HCT116 (cell line): ENCODE measurements at regions not wholly inside any gene's neighbourhood (a gene's known extent, or its start where the extent isn't known, plus 50 kb on each side); places are given as distances from the start of the nearest gene placed in this dataset.

Source experiments
- ATAC-seq: fragments of 200-7000 bp; cut with Tn5 transposase; 2 replicates; pipeline ENCODE4 v1.9.1; 2020; ENCODE audit warnings: mild to moderate bottlenecking, moderate library complexity
- BruUV-seq: library from RNA; stranded (reverse); fragments of 400-500 nt; replicated peaks from 2 replicates; lab custom pipeline; 2021; lab: Mats Ljungman, UMichigan
- CTCF ChIA-PET: fragments of 300-600 bp; sonication (Branson Sonifier 250); formaldehyde crosslinking; loops from one replicate; lab custom pipeline; 2021; ENCODE audit warnings: antibody characterized with exemption; lab: Charles Lee
- POLR2A ChIA-PET: fragments of 300-600, 350-600 bp; sonication (Branson Sonifier 250); formaldehyde crosslinking; loops from one replicate; lab custom pipeline; 2021; ENCODE audit warnings: antibody characterized with exemption; lab: Charles Lee
- RAD21 ChIA-PET, 2 experiments: fragments of 300-600 bp; sonication (Branson Sonifier 250); formaldehyde crosslinking; loops; one replicate each; lab custom pipeline; 2023; ENCODE audit warnings: low total read pairs in 2 of 2; ENCODE audit not compliant: uncharacterized antibody in 2 of 2, unreplicated experiment in 2 of 2, low non-redundant PET in 1 of 2; lab: Charles Lee
- DNase-seq: peaks from one replicate; pipeline ENCODE4 v3.0.0-alpha.2; 2010; ENCODE audit warnings: low read depth, low spot score
- H2AFZ ChIP-seq: fragments of 200-600 bp; shearing (Covaris generic), sonication (generic); 2 replicates; pipeline ENCODE4 v1.6.1; 2017; ENCODE audit warnings: low read depth, mixed run types, mixed read lengths, antibody characterized with exemption, low read length; ENCODE audit not compliant: poor library complexity, severe bottlenecking
- H3K27ac ChIP-seq: 2 replicates; pipeline ENCODE4 v1.5.1; 2012; ENCODE audit warnings: low read depth, low read length
- H3K27me3 ChIP-seq: fragments of 200-600 bp; sonication (generic); 2 replicates; pipeline ENCODE4 v1.6.1; 2016; ENCODE audit warnings: mixed run types, low read length, mixed read lengths; ENCODE audit not compliant: insufficient read depth
- H3K36me3 ChIP-seq, 2 experiments: fragments of 200-500 bp in 1 of 2; fragments of 200-600 bp in 1 of 2; sonication (Bioruptor generic) in 1 of 2; sonication (generic) in 1 of 2; 2 replicates each; pipeline versions ENCODE4 v1.5.1 to v1.6.1; 2014 to 2016; ENCODE audit warnings: low read length in 2 of 2, inconsistent platforms in 1 of 2, mixed read lengths in 1 of 2, mixed run types in 1 of 2; ENCODE audit not compliant: insufficient read depth in 2 of 2, control insufficient read depth in 1 of 2
- H3K4me1 ChIP-seq, 2 experiments: fragments of 200-600 bp in 1 of 2; sonication (generic) in 1 of 2; 2 replicates each; pipeline versions ENCODE4 v1.5.1 to v1.6.1; 2012 to 2017; ENCODE audit warnings: low read length in 2 of 2, inconsistent platforms in 1 of 2, mild to moderate bottlenecking in 1 of 2, mixed read lengths in 1 of 2, mixed run types in 1 of 2, moderate library complexity in 1 of 2; ENCODE audit not compliant: insufficient read depth in 2 of 2, control insufficient read depth in 1 of 2
- H3K4me2 ChIP-seq: fragments of 200-600 bp; sonication (generic); 2 replicates; pipeline ENCODE4 v1.6.1; 2017; ENCODE audit warnings: mixed run types, low read length, mixed read lengths
- H3K4me3 ChIP-seq, 2 experiments: fragments of 200-600 bp in 1 of 2; sonication (generic) in 1 of 2; replicated peaks in 1 of 2; 2 replicates each; pipeline ENCODE4 v1.5.1; 2011 to 2016; ENCODE audit warnings: low read length in 2 of 2, control low read depth in 1 of 2, low read depth in 1 of 2, mild to moderate bottlenecking in 1 of 2, mixed read lengths in 1 of 2, mixed run types in 1 of 2
- H3K79me2 ChIP-seq: fragments of 200-600 bp; sonication (generic); 2 replicates; pipeline ENCODE4 v1.6.1; 2017; ENCODE audit warnings: mild to moderate bottlenecking, mixed run types, low read length, moderate library complexity, mixed read lengths; ENCODE audit not compliant: insufficient read depth
- H3K9ac ChIP-seq: fragments of 200-600 bp; sonication (generic); 2 replicates; pipeline ENCODE4 v1.6.1; 2016; ENCODE audit warnings: low read length, mixed read lengths
- H3K9me2 ChIP-seq: fragments of 200-600 bp; sonication (generic), shearing (Covaris generic); 2 replicates; pipeline ENCODE4 v1.6.1; 2017; ENCODE audit warnings: mixed run types, mild to moderate bottlenecking, moderate library complexity; ENCODE audit not compliant: insufficient read depth
- H3K9me3 ChIP-seq, 2 experiments: fragments of 200-500 bp in 1 of 2; fragments of 200-600 bp in 1 of 2; sonication (Bioruptor generic) in 1 of 2; sonication (generic) in 1 of 2; 2 replicates each; pipeline ENCODE4 v1.6.1; 2014 to 2017; ENCODE audit warnings: low read length in 2 of 2, mixed read lengths in 2 of 2, inconsistent platforms in 1 of 2, low read depth in 1 of 2, mild to moderate bottlenecking in 1 of 2, mixed run types in 1 of 2, moderate library complexity in 1 of 2; ENCODE audit not compliant: control insufficient read depth in 1 of 2, insufficient read depth in 1 of 2
- H4K20me1 ChIP-seq: fragments of 200-600 bp; sonication (generic), shearing (Covaris generic); 2 replicates; pipeline ENCODE4 v1.6.1; 2017; ENCODE audit warnings: mixed run types, mild to moderate bottlenecking, moderate library complexity; ENCODE audit not compliant: insufficient read depth
- EGR1 ChIP-seq: IDR thresholded peaks from 2 replicates; pipeline ENCODE4 v1.6.1; 2012; ENCODE audit warnings: low read depth
- ELF1 ChIP-seq: IDR thresholded peaks from 2 replicates; pipeline ENCODE4 v1.6.1; 2012; ENCODE audit warnings: low read depth, borderline replicate concordance
- EZH2 ChIP-seq: fragments of 200-600 bp; sonication (generic); IDR thresholded peaks from 2 replicates; pipeline ENCODE4 v1.6.1; 2017; ENCODE audit warnings: antibody characterized with exemption, mixed run types
- JUND ChIP-seq: IDR thresholded peaks from 2 replicates; pipeline ENCODE4 v1.6.1; 2012
- POLR2AphosphoS5 ChIP-seq: IDR thresholded peaks from 2 replicates; pipeline ENCODE4 v1.6.1; 2011; ENCODE audit warnings: mild to moderate bottlenecking, low read depth, low read length, moderate library complexity
- RAD21 ChIP-seq: IDR thresholded peaks from 2 replicates; pipeline ENCODE4 v1.6.1; 2012; ENCODE audit warnings: low read depth, mild to moderate bottlenecking
- SP1 ChIP-seq: IDR thresholded peaks from 2 replicates; pipeline ENCODE4 v1.6.1; 2012; ENCODE audit warnings: low read depth
- TCF7L2 ChIP-seq: IDR thresholded peaks from 2 replicates; pipeline ENCODE4 v1.7.0; 2011; ENCODE audit warnings: borderline replicate concordance, inconsistent platforms; ENCODE audit not compliant: insufficient read depth, insufficient read length; ENCODE audit errors: extremely low read depth
- YY1 ChIP-seq: IDR thresholded peaks from 2 replicates; pipeline ENCODE4 v1.6.1; 2011; ENCODE audit warnings: low read length, low read depth, moderate library complexity, mild to moderate bottlenecking; ENCODE audit not compliant: insufficient replicate concordance; ENCODE audit errors: extremely low read depth
- ZFX ChIP-seq: fragments of 450-650 bp; IDR thresholded peaks from 2 replicates; pipeline ENCODE4 v1.6.1; 2017
- ZNF274 ChIP-seq: fragments of 200-500 bp; sonication (Bioruptor generic); IDR thresholded peaks from 2 replicates; pipeline ENCODE4 v1.6.1; 2014; ENCODE audit warnings: mild to moderate bottlenecking, low read depth, low read length, inconsistent platforms
- intact Hi-C: fragments of 100-400 bp; cut with micrococcal nuclease; formaldehyde crosslinking; loops from 2 replicates; pipeline ENCODE4 v1.10.0; 2022
- TF ChIP-seq, protein P1 (sequence below): IDR thresholded peaks from 2 replicates; pipeline ENCODE4 v1.6.1; 2012
- TF ChIP-seq, protein P2 (sequence below), 3 experiments: fragments of 200-600 bp in 1 of 3; sonication (generic) in 1 of 3; IDR thresholded peaks in 2 of 3; conservative IDR thresholded peaks in 1 of 3; 2 replicates each; pipeline ENCODE4 v1.5.1; 2012 to 2017; ENCODE audit warnings: low read depth in 2 of 3, low read length in 2 of 3, antibody characterized with exemption in 1 of 3, borderline replicate concordance in 1 of 3, control low read depth in 1 of 3, mild to moderate bottlenecking in 1 of 3, mixed read lengths in 1 of 3, mixed run types in 1 of 3, moderate library complexity in 1 of 3; ENCODE audit not compliant: insufficient read depth in 1 of 3
- TF ChIP-seq, protein P3 (sequence below): IDR thresholded peaks from 2 replicates; pipeline ENCODE4 v1.6.1; 2012; ENCODE audit warnings: low read depth
- TF ChIP-seq, protein P4 (sequence below): IDR thresholded peaks from 2 replicates; pipeline ENCODE4 v1.6.1; 2011; ENCODE audit warnings: mild to moderate bottlenecking, low read length, moderate library complexity; ENCODE audit not compliant: insufficient replicate concordance; ENCODE audit errors: extremely low read depth
- TF ChIP-seq, protein P5 (sequence below): IDR thresholded peaks from 2 replicates; pipeline ENCODE4 v1.6.1; 2012

DNA sequence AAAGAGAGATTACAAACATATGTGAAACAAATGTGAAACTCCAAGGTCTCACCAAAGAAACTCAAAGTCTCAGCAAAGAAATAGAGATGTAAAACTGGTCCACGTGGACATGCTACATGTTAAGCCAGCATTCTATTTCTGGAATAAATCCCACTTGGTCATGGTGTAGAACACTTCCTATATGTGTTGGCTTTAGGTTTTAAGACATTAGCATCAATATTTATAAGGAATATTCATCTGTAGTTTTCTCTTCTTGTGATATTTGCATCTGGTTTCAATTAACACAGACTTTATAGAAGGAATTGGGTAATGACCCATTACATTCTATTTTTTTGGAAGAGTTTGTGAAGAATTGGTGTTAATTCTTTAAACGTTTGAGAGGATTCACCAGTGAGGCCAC, 133.1 kb downstream of the COPS8 start (continued):
- no peak for TF ChIP-seq SP1
- TF ChIP-seq, protein P1, sequence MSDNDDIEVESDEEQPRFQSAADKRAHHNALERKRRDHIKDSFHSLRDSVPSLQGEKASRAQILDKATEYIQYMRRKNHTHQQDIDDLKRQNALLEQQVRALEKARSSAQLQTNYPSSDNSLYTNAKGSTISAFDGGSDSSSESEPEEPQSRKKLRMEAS, result no peak

DNA sequence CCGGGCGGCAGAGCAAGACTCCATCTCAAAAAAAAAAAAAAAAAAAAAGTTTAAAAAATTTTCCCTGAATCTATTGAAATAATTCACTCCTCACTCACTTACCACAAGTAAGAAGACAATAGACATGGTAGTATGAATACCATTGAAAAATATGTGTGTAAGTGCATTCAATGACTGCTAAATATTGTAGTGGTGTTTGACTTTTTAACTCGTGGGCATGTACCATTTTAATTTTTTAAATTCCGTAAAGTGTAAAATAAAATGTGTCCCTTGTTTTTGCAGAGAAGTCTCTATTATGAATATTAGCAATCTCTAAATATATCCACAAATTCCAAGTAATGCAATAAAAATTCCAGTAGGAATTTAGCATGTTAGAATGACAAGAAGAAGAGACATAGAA, 134.1 kb downstream of the COPS8 start:
- no peak overlapping the region for H3K4me2 ChIP-seq
- POLR2A ChIA-PET, result no interaction called here
- BruUV-seq, result no TSS peak

More for the DNA sequence above, 134.1 kb downstream of the COPS8 start:
- H4K20me1 ChIP-seq, result no peaks in the 10 kb centered on the region
- H3K36me3 ChIP-seq, result no peaks in the 10 kb centered on the region
- H3K4me3 ChIP-seq, result no peak overlapping the region
- RAD21 ChIA-PET, result no interaction called here
- CTCF ChIA-PET, result no interaction called here
- H3K9ac ChIP-seq, result no peak overlapping the region
- H3K4me1 ChIP-seq, result peaks cover 0 to 7% of the 10 kb centered on the region in 2 experiments; a peak in 1 of 4 replicates
- H3K27ac ChIP-seq, result no peak overlapping the region
- TF ChIP-seq YY1 (no peak), SP1 (no peak), ZNF274 (no peak), EGR1 (no peak), ZFX (no peak), JUND (no peak), POLR2AphosphoS5 (no peak), EZH2 (no peak), RAD21 (no peak), ELF1 (no peak), TCF7L2 (no peak)
- TF ChIP-seq, protein P2, sequence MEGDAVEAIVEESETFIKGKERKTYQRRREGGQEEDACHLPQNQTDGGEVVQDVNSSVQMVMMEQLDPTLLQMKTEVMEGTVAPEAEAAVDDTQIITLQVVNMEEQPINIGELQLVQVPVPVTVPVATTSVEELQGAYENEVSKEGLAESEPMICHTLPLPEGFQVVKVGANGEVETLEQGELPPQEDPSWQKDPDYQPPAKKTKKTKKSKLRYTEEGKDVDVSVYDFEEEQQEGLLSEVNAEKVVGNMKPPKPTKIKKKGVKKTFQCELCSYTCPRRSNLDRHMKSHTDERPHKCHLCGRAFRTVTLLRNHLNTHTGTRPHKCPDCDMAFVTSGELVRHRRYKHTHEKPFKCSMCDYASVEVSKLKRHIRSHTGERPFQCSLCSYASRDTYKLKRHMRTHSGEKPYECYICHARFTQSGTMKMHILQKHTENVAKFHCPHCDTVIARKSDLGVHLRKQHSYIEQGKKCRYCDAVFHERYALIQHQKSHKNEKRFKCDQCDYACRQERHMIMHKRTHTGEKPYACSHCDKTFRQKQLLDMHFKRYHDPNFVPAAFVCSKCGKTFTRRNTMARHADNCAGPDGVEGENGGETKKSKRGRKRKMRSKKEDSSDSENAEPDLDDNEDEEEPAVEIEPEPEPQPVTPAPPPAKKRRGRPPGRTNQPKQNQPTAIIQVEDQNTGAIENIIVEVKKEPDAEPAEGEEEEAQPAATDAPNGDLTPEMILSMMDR (IDR thresholded peaks at IDR 0.05 in 2 of 3, conservative IDR thresholded peaks at IDR 0.05 in 1 of 3; ENCODE audit: borderline replicate concordance in 1 of 3, insufficient read depth in 1 of 3, low read depth in 2 of 3, low read length in 2 of 3), result no peak
- TF ChIP-seq, protein P3, sequence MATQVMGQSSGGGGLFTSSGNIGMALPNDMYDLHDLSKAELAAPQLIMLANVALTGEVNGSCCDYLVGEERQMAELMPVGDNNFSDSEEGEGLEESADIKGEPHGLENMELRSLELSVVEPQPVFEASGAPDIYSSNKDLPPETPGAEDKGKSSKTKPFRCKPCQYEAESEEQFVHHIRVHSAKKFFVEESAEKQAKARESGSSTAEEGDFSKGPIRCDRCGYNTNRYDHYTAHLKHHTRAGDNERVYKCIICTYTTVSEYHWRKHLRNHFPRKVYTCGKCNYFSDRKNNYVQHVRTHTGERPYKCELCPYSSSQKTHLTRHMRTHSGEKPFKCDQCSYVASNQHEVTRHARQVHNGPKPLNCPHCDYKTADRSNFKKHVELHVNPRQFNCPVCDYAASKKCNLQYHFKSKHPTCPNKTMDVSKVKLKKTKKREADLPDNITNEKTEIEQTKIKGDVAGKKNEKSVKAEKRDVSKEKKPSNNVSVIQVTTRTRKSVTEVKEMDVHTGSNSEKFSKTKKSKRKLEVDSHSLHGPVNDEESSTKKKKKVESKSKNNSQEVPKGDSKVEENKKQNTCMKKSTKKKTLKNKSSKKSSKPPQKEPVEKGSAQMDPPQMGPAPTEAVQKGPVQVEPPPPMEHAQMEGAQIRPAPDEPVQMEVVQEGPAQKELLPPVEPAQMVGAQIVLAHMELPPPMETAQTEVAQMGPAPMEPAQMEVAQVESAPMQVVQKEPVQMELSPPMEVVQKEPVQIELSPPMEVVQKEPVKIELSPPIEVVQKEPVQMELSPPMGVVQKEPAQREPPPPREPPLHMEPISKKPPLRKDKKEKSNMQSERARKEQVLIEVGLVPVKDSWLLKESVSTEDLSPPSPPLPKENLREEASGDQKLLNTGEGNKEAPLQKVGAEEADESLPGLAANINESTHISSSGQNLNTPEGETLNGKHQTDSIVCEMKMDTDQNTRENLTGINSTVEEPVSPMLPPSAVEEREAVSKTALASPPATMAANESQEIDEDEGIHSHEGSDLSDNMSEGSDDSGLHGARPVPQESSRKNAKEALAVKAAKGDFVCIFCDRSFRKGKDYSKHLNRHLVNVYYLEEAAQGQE, result no peak
- TF ChIP-seq, protein P4, sequence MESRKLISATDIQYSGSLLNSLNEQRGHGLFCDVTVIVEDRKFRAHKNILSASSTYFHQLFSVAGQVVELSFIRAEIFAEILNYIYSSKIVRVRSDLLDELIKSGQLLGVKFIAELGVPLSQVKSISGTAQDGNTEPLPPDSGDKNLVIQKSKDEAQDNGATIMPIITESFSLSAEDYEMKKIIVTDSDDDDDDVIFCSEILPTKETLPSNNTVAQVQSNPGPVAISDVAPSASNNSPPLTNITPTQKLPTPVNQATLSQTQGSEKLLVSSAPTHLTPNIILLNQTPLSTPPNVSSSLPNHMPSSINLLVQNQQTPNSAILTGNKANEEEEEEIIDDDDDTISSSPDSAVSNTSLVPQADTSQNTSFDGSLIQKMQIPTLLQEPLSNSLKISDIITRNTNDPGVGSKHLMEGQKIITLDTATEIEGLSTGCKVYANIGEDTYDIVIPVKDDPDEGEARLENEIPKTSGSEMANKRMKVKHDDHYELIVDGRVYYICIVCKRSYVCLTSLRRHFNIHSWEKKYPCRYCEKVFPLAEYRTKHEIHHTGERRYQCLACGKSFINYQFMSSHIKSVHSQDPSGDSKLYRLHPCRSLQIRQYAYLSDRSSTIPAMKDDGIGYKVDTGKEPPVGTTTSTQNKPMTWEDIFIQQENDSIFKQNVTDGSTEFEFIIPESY, result no peak
- TF ChIP-seq, protein P5, sequence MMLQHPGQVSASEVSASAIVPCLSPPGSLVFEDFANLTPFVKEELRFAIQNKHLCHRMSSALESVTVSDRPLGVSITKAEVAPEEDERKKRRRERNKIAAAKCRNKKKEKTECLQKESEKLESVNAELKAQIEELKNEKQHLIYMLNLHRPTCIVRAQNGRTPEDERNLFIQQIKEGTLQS, result no peak
- H3K79me2 ChIP-seq, result no peaks in the 10 kb centered on the region
- H2AFZ ChIP-seq, result no peak overlapping the region
- no peaks in the 10 kb centered on the region for H3K9me3 ChIP-seq
- no peaks in the 10 kb centered on the region for H3K9me2 ChIP-seq
- peaks cover 3% of the 10 kb centered on the region; the same call in 1 of the 2 replicates for H3K27me3 ChIP-seq
- ATAC-seq (no peak), DNase-seq (no peak)
- intact Hi-C loops, result no loop called here
